ENCODE measurements at regions not wholly inside any gene's neighbourhood (a gene's known extent, or its start where the extent isn't known, plus 50 kb on each side); places are given as distances from the start of the nearest gene placed in this dataset.

- TF ChIP-seq, protein P1, sequence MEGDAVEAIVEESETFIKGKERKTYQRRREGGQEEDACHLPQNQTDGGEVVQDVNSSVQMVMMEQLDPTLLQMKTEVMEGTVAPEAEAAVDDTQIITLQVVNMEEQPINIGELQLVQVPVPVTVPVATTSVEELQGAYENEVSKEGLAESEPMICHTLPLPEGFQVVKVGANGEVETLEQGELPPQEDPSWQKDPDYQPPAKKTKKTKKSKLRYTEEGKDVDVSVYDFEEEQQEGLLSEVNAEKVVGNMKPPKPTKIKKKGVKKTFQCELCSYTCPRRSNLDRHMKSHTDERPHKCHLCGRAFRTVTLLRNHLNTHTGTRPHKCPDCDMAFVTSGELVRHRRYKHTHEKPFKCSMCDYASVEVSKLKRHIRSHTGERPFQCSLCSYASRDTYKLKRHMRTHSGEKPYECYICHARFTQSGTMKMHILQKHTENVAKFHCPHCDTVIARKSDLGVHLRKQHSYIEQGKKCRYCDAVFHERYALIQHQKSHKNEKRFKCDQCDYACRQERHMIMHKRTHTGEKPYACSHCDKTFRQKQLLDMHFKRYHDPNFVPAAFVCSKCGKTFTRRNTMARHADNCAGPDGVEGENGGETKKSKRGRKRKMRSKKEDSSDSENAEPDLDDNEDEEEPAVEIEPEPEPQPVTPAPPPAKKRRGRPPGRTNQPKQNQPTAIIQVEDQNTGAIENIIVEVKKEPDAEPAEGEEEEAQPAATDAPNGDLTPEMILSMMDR (IDR thresholded peaks at IDR 0.05), result no peak
- no peak for TF ChIP-seq POLR2A (IDR thresholded peaks at IDR 0.05)
- no peak for TF ChIP-seq EP300 (IDR thresholded peaks at IDR 0.05)
- no peaks in the 10 kb centered on the region for H3K9me3 ChIP-seq
- WGBS, 2 donors, result 93% methylated on average over 3 of the region's 3 CpGs
- no peak for DNase-seq (ENCODE audit: low spot score in 2 of 2)
- no peak overlapping the region for H3K4me3 ChIP-seq
- H3K4me1 ChIP-seq, result peaks cover 0 to 31% (median 16%) of the 10 kb centered on the region in 4 donors
- H3K27ac ChIP-seq, result no peak overlapping the region
- no peaks in the 10 kb centered on the region for H3K27me3 ChIP-seq
- no peaks in the 10 kb centered on the region for H3K36me3 ChIP-seq
Measured at GRCh38 chr11:130526846-130527245, 78.4 kb downstream of the ADAMTS15 start.

DNA sequence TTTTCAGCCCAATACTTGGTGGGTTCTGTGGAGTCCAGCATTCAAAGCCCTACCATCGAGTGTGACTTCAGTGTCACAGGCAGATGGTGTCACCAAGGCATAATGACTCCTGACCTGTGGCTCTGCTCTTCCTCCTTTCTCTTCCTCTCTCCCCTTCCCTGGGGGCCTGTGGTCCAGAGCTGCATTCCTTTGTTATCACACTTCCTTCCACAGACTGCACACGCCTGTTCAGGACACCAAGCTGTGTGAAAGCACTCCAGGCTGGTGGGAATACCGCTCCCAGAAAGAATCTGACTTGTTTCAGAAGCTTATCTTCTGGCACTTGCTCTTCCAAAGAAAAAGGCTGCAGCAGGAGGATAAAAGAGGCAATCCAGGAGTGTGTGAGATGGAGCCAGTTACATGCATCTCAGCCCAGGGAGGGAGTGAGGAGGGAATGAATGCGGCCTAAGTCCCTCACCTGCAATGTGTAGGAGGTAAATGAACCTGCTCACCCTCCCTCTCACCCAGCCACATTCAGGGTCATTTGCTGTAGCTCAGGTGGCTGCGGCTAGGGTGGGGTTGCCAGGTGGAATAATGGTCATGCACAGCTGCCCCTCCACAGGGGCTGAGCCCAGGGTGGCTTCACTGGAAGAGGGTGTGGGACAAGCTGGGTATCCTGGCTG, 79.3 kb downstream of the ADAMTS15 start:
- peak in 1 of 2 donors; percentile 51 for DNase-seq (ENCODE audit: low spot score in 2 of 2)
- Histone ChIP-seq H3K36me3 (no peaks in the 10 kb centered on the region), H3K27me3 (no peaks in the 10 kb centered on the region), H3K4me3 (no peak overlapping the region), H3K27ac (peak overlapping the region in 2 of 4 donors; percentile 9 to 25), H3K9me3 (no peaks in the 10 kb centered on the region), H3K4me1 (peaks cover 0 to 26% (median 12%) of the 10 kb centered on the region in 4 donors)
- 57 to 65% methylated on average over 4 to 5 of the region's 5 CpGs for WGBS, 2 donors
- TF ChIP-seq EP300 (IDR thresholded peaks at IDR 0.05) (peak in 1 of 2 donors; percentile 20), POLR2A (IDR thresholded peaks at IDR 0.05) (no peak)

GRCh38 chr11:130528298-130529261, 80.1 kb downstream of the ADAMTS15 start:
- no peak for TF ChIP-seq POLR2A (IDR thresholded peaks at IDR 0.05)

GRCh38 chr11:130529366-130529765, 80.9 kb downstream of the ADAMTS15 start:
- Histone ChIP-seq H3K4me3 (no peak overlapping the region), H3K27ac (no peak overlapping the region), H3K27me3 (no peaks in the 10 kb centered on the region), H3K4me1 (peaks cover 0 to 31% (median 8%) of the 10 kb centered on the region in 4 donors), H3K36me3 (no peaks in the 10 kb centered on the region), H3K9me3 (no peaks in the 10 kb centered on the region)
- 97% methylated on average over 5 of the region's 5 CpGs for WGBS, 2 donors
- TF ChIP-seq, protein P1 (IDR thresholded peaks at IDR 0.05), result no peak
- TF ChIP-seq EP300 (IDR thresholded peaks at IDR 0.05) (no peak), POLR2A (IDR thresholded peaks at IDR 0.05) (no peak)
- DNase-seq (ENCODE audit: low spot score in 2 of 2), result no peak

More at GRCh38 chr11:130528298-130529261, 80.1 kb downstream of the ADAMTS15 start:
- Histone ChIP-seq H3K27ac (peak overlapping the region in 2 of 4 donors; percentile 27 to 34), H3K4me1 (peaks cover 0 to 26% (median 8%) of the 10 kb centered on the region in 4 donors), H3K4me3 (no peak overlapping the region), H3K27me3 (no peaks in the 10 kb centered on the region), H3K9me3 (no peaks in the 10 kb centered on the region), H3K36me3 (no peaks in the 10 kb centered on the region)
- 63 to 65% methylated on average over 16 of the region's 16 CpGs for WGBS, 2 donors
- DNase-seq (ENCODE audit: low spot score in 2 of 2), result no peak

- H3K9me3 ChIP-seq, result no peaks in the 10 kb centered on the region
- H3K4me3 ChIP-seq, result no peak overlapping the region
- 64 to 75% methylated on average over 2 of the region's 2 CpGs for WGBS, 2 donors
- H3K27me3 ChIP-seq, result no peaks in the 10 kb centered on the region
- peak in 1 of 2 donors; percentile 41 for TF ChIP-seq EP300 (IDR thresholded peaks at IDR 0.05)
- TF ChIP-seq POLR2A (IDR thresholded peaks at IDR 0.05), result no peak
- DNase-seq (ENCODE audit: low spot score in 2 of 2), result no peak
- H3K36me3 ChIP-seq, result no peaks in the 10 kb centered on the region
- peaks cover 0 to 37% (median 8%) of the 10 kb centered on the region in 4 donors for H3K4me1 ChIP-seq
- peak overlapping the region in 2 of 4 donors; percentile 13 to 51 for H3K27ac ChIP-seq
Measured at GRCh38 chr11:130531061-130531460, 82.6 kb downstream of the ADAMTS15 start.

DNA sequence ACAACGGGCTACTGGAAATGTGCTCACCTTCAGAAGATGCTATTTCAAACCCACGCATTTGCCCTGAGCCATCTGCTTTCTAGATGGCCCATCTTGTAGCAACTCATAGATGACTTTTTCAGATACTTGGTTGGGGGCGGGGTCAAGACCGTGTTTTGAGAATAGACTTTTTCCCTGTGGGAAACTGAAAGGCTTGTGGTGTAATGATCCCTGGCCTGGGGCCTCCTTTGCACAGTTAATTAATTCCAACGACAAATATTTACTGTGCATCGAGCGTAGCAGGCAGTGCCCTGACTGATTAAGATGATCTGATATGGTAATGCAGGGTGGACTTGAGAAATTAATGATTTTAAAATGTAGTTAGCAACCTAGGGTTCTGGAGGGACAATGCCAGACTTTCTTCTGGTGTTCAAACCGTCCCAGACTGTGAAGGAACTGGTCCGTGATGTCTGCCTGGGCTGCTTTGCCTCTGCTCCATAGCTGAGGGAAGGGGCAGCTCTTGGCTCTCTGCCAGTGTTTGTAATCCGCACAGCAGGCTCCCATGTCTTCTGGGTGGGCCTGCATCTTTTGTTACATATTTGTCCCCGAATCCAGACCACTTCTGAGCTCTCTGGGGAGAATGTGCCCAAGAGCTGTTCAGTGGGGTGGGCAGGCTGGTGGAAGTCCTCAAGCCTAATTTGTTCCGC, 84.8 kb downstream of the ADAMTS15 start:
- no peak overlapping the region for H3K27ac ChIP-seq
- TF ChIP-seq, protein P1 (IDR thresholded peaks at IDR 0.05), result no peak
- TF ChIP-seq EP300 (IDR thresholded peaks at IDR 0.05) (no peak), POLR2A (IDR thresholded peaks at IDR 0.05) (no peak)
- no peaks in the 10 kb centered on the region for H3K27me3 ChIP-seq
- no peak for DNase-seq (ENCODE audit: low spot score in 2 of 2)
- H3K4me1 ChIP-seq, result peaks cover 0 to 37% (median 2%) of the 10 kb centered on the region in 4 donors
- no peaks in the 10 kb centered on the region for H3K9me3 ChIP-seq
- H3K4me3 ChIP-seq, result no peak overlapping the region
- WGBS, 2 donors, result 63 to 72% methylated on average over 12 of the region's 12 CpGs
- no peaks in the 10 kb centered on the region for H3K36me3 ChIP-seq
